GM23248 (cell line): ENCODE measurements at regions not wholly inside any gene's neighbourhood (a gene's known extent, or its start where the extent isn't known, plus 50 kb on each side); places are given as distances from the start of the nearest gene placed in this dataset.

Experiments
- DNase-seq: peaks from one replicate; pipeline ENCODE4 v3.0.0-alpha.2; 2015
- H2AFZ ChIP-seq: fragments of 200-600 bp; sonication (generic); 2 replicates; pipeline ENCODE4 v1.6.1; 2016; ENCODE audit warnings: antibody characterized with exemption
- H3F3A ChIP-seq: fragments of 200-600 bp; sonication (generic); 2 replicates; pipeline ENCODE4 v1.6.1; 2016; ENCODE audit warnings: mild to moderate bottlenecking, antibody characterized with exemption, mixed run types; ENCODE audit not compliant: insufficient read depth
- H3K27ac ChIP-seq: fragments of 200-600 bp; sonication (generic); 2 replicates; pipeline ENCODE4 v1.5.1; 2016; ENCODE audit warnings: mild to moderate bottlenecking
- H3K27me3 ChIP-seq: fragments of 200-600 bp; sonication (generic); replicated peaks from 2 replicates; pipeline ENCODE4 v1.6.1; 2016; ENCODE audit warnings: mild to moderate bottlenecking; ENCODE audit not compliant: insufficient read depth
- H3K36me3 ChIP-seq: fragments of 200-600 bp; sonication (generic); 2 replicates; pipeline ENCODE4 v1.6.1; 2016; ENCODE audit warnings: low read depth, mild to moderate bottlenecking
- H3K4me1 ChIP-seq: fragments of 200-600 bp; sonication (generic); 2 replicates; pipeline ENCODE4 v1.6.1; 2016; ENCODE audit warnings: mild to moderate bottlenecking; ENCODE audit not compliant: insufficient read depth
- H3K4me2 ChIP-seq: fragments of 200-600 bp; sonication (generic); one replicate; pipeline ENCODE4 v1.6.1; 2016; ENCODE audit warnings: mild to moderate bottlenecking; ENCODE audit not compliant: unreplicated experiment
- H3K4me3 ChIP-seq: fragments of 200-600 bp; sonication (generic); 2 replicates; pipeline ENCODE4 v1.5.1; 2016; ENCODE audit warnings: mild to moderate bottlenecking
- H3K79me2 ChIP-seq: fragments of 200-600 bp; sonication (generic); 2 replicates; pipeline ENCODE4 v1.6.1; 2016; ENCODE audit warnings: mild to moderate bottlenecking; ENCODE audit not compliant: insufficient read depth
- H3K9ac ChIP-seq: fragments of 200-600 bp; sonication (generic); 2 replicates; pipeline ENCODE4 v1.6.1; 2016; ENCODE audit warnings: mild to moderate bottlenecking
- H3K9me2 ChIP-seq: fragments of 200-600 bp; sonication (generic); 2 replicates; pipeline ENCODE4 v1.6.1; 2016; ENCODE audit warnings: mixed run types, mild to moderate bottlenecking, moderate library complexity; ENCODE audit not compliant: insufficient read depth
- H3K9me3 ChIP-seq: fragments of 200-600 bp; sonication (generic); one replicate; pipeline ENCODE4 v1.6.1; 2017; ENCODE audit warnings: low read depth
- H4K20me1 ChIP-seq: fragments of 200-600 bp; sonication (generic); 2 replicates; pipeline ENCODE4 v1.6.0; 2016; ENCODE audit not compliant: insufficient read depth
- EZH2 ChIP-seq: fragments of 200-600 bp; sonication (generic); IDR thresholded peaks from 2 replicates; pipeline ENCODE4 v1.6.1; 2018; ENCODE audit warnings: antibody characterized with exemption, mild to moderate bottlenecking; ENCODE audit not compliant: insufficient read depth, poor library complexity, severe bottlenecking
- EZH2phosphoT487 ChIP-seq: fragments of 200-600 bp; sonication (generic); IDR thresholded peaks from 2 replicates; pipeline ENCODE4 v1.6.1; 2018; ENCODE audit warnings: antibody characterized with exemption, moderate library complexity, mild to moderate bottlenecking, low read depth; ENCODE audit not compliant: insufficient read depth
- WGBS, 2 experiments: methylation state at CpG; one replicate each; pipeline ENCODE4 v1.1.6; 2015 to 2017; ENCODE audit warnings: low lambda C conversion rate in 2 of 2, low coverage in 1 of 2; ENCODE audit errors: missing lambda C conversion rate in 2 of 2; 5-methylcytosine and 5-hydroxymethylcytosine counted together
- in situ Hi-C: fragments of 300-500 bp; cut with MboI; formaldehyde crosslinking; loops from 2 replicates; pipeline ENCODE4 v1.15.0; 2020

DNA sequence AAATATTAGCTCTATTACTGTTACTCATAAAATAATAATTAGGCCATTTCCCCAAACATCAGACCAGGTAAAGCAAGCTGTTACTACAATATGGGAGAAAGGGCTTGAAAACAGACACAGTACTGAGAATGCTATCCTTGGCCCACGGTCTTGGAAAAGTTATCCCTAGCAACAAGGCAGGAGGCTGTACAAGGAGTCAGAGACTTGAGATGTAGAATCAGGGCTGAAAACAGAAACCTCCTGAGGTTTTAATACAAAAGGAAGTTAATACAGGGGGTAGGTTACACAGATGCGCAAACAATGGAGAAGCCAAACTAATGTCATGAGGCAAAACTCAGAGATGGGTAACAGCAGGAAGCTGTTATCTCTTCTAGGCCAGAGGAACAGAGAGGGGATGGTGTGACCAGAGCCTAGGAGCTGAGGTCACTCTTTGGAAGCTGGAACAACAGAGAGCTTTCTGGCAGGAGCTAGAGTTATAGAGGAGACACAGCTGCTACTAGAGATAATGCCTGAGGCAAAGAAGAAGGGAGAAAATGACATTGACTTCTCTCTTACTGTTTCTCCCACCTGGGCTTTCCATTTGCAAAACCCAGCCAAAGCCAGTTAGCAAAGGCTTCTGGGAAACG is 248.8 kb downstream of the SUDS3 start:
- no peak for DNase-seq
- Histone ChIP-seq H3K4me2 (no peak overlapping the region), H3K9me2 (no peaks in the 10 kb centered on the region), H3K9me3 (no peaks in the 10 kb centered on the region), H3K9ac (no peak overlapping the region), H3K4me1 (no peaks in the 10 kb centered on the region), H4K20me1 (no peaks in the 10 kb centered on the region), H3K36me3 (no peaks in the 10 kb centered on the region), H2AFZ (no peak overlapping the region), H3K79me2 (no peaks in the 10 kb centered on the region), H3K27me3 (no peaks in the 10 kb centered on the region), H3K27ac (no peak overlapping the region), H3K4me3 (no peak overlapping the region), H3F3A (no peaks in the 10 kb centered on the region)
- in situ Hi-C loops = no loop called here
- 26 to 37% methylated on average over 3 of the region's 3 CpGs for WGBS, 2 experiments
- no peak for TF ChIP-seq EZH2phosphoT487
- no peak for TF ChIP-seq EZH2

DNA sequence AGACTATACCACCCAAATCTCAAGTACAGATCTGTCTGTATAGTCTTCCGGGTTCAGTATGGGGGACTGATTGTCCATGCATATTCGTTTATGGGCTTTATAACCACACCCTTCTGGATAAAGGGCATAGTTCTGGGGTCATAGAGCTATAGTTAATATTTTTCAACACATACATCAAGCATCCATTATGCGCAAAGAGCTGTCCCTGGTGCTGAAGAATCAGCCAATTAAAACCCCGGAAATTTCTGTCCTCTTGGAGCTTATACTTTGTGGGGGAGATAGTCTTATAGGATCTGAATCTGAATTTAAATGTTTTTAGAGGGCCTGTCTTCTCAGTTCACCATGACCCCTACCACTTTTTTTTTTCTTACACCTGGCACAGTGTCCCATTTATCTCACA is 256.7 kb downstream of the SUDS3 start:
- Histone ChIP-seq H3K9ac (no peak overlapping the region), H3K27ac (no peak overlapping the region), H3K79me2 (no peaks in the 10 kb centered on the region), H3K9me2 (no peaks in the 10 kb centered on the region), H3K9me3 (no peaks in the 10 kb centered on the region), H3K4me1 (no peaks in the 10 kb centered on the region), H3F3A (no peaks in the 10 kb centered on the region), H3K36me3 (no peaks in the 10 kb centered on the region), H2AFZ (no peak overlapping the region), H3K4me3 (no peak overlapping the region), H3K4me2 (no peak overlapping the region), H3K27me3 (no peaks in the 10 kb centered on the region), H4K20me1 (no peaks in the 10 kb centered on the region)
- WGBS, 2 experiments = 29 to 33% methylated on average over 4 of the region's 4 CpGs
- in situ Hi-C loops = no loop called here
- TF ChIP-seq EZH2 (no peak), EZH2phosphoT487 (no peak)
- DNase-seq = no peak

DNA sequence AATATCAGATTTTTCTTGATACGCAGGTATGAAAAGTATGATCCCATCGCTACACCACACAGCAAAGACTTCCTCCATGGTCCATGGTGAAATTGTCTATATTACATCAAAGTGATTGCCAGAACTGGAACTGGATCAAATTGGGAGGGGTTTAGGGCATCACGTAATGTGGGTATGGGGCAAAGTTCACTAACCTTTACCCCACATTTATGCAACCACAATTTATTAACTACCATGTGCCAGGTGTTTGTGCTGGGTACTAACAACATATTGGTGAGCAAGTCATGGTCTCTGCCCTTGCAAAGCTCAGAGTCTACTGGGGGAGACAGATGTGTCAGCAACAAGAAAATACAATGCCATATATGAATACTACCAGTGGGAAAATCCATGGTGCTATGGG is 258.9 kb downstream of the SUDS3 start:
- Histone ChIP-seq H3K27me3 (no peaks in the 10 kb centered on the region), H3K79me2 (no peaks in the 10 kb centered on the region), H3K9ac (no peak overlapping the region), H3K4me3 (no peak overlapping the region), H4K20me1 (no peaks in the 10 kb centered on the region), H3K4me2 (no peak overlapping the region), H2AFZ (no peak overlapping the region), H3F3A (no peaks in the 10 kb centered on the region), H3K36me3 (no peaks in the 10 kb centered on the region), H3K4me1 (no peaks in the 10 kb centered on the region), H3K9me2 (no peaks in the 10 kb centered on the region), H3K9me3 (no peaks in the 10 kb centered on the region), H3K27ac (no peak overlapping the region)
- no peak for TF ChIP-seq EZH2phosphoT487
- no peak for TF ChIP-seq EZH2
- 30 to 31% methylated on average over 3 of the region's 3 CpGs for WGBS, 2 experiments
- DNase-seq = no peak
- in situ Hi-C loops = no loop called here

DNA sequence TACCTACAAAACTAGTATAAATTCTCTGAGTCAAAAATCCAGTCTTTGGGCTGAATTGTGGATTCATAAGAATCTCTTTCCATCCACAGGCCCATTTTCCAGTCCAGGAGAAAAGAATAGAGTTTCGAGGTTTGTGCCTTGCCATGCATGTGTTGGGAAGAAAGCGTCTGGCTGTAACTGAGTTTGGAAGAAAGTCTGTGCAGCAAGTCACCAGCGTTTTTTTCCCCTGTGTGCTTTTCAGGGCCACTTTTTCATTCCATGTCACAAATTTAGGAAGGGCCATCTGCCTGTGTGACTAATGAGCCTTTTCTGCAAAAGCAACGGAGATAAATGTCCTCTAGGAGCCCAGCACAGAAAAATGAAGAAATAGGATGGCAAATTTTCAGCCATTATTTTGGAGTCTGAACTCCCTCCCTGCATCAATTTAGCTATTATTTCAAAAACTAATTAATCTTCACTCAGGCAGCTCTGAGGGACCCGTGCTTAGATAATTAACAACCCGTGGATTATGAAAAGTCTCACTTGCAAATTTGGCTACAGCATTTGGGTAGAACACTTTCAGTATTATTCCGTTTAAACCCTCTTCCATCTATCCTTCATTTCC is 261.5 kb downstream of the SUDS3 start:
- TF ChIP-seq EZH2phosphoT487 (no peak), EZH2 (no peak)

More for the DNA sequence above, 261.5 kb downstream of the SUDS3 start:
- WGBS, 2 experiments = 10 to 18% methylated on average over 7 of the region's 7 CpGs
- Histone ChIP-seq H3K9me2 (no peaks in the 10 kb centered on the region), H3F3A (no peaks in the 10 kb centered on the region), H3K9me3 (no peaks in the 10 kb centered on the region), H3K9ac (no peak overlapping the region), H3K4me2 (no peak overlapping the region), H3K27ac (no peak overlapping the region), H3K4me3 (no peak overlapping the region), H3K36me3 (no peaks in the 10 kb centered on the region), H3K79me2 (no peaks in the 10 kb centered on the region), H3K4me1 (no peaks in the 10 kb centered on the region), H3K27me3 (no peaks in the 10 kb centered on the region), H2AFZ (no peak overlapping the region), H4K20me1 (no peaks in the 10 kb centered on the region)
- DNase-seq = no peak
- in situ Hi-C loops = no loop called here
